Nephron progenitor cell (in vitro differentiated cells): ENCODE measurements at regions not wholly inside any gene's neighbourhood (a gene's known extent, or its start where the extent isn't known, plus 50 kb on each side); places are given as distances from the start of the nearest gene placed in this dataset.

Experiments
- DNase-seq: peaks from one replicate; pipeline ENCODE4 v3.0.0; 2021
- H3K27ac Mint-ChIP-seq: 2 replicates; pipeline ENCODE4 v1.8.0; 2021; ENCODE audit warnings: mild to moderate bottlenecking, moderate library complexity, mixed read lengths
- H3K27me3 Mint-ChIP-seq: 2 replicates; pipeline ENCODE4 v1.8.0; 2021; ENCODE audit warnings: mild to moderate bottlenecking, low read depth, mixed read lengths; ENCODE audit not compliant: poor library complexity
- H3K36me3 Mint-ChIP-seq: 2 replicates; pipeline ENCODE4 v1.8.0; 2021; ENCODE audit warnings: low read depth, mixed read lengths
- H3K4me1 Mint-ChIP-seq: 2 replicates; pipeline ENCODE4 v1.8.0; 2021; ENCODE audit warnings: mixed read lengths
- H3K4me3 Mint-ChIP-seq: 2 replicates; pipeline ENCODE4 v1.8.0; 2021; ENCODE audit warnings: mild to moderate bottlenecking, moderate library complexity, mixed read lengths
- H3K9me3 Mint-ChIP-seq: 2 replicates; pipeline ENCODE4 v1.8.0; 2021; ENCODE audit warnings: mild to moderate bottlenecking, moderate library complexity, mixed read lengths
- CTCF ChIP-seq: fragments of 200-600 bp; sonication (generic); IDR thresholded peaks from 2 replicates; pipeline ENCODE4 v1.5.0; 2021; ENCODE audit warnings: antibody characterized with exemption

GRCh38 chr3:188002626-188003138 lies 151.3 kb upstream of the LPP start:
- Mint-ChIP-seq H3K27me3 (peaks cover 1% of the 10 kb centered on the region), H3K4me1 (peaks cover 43% of the 10 kb centered on the region), H3K9me3 (no peaks in the 10 kb centered on the region), H3K27ac (no peak overlapping the region), H3K36me3 (no peaks in the 10 kb centered on the region), H3K4me3 (no peak overlapping the region)
- no peak for DNase-seq
- TF ChIP-seq CTCF: no peak

GRCh38 chr3:188003188-188004171 lies 150.5 kb upstream of the LPP start:
- H3K9me3 Mint-ChIP-seq: no peaks in the 10 kb centered on the region
- peaks cover 42% of the 10 kb centered on the region for H3K4me1 Mint-ChIP-seq
- H3K4me3 Mint-ChIP-seq: no peak overlapping the region
- no peaks in the 10 kb centered on the region for H3K36me3 Mint-ChIP-seq
- no peak for TF ChIP-seq CTCF
- H3K27ac Mint-ChIP-seq: no peak overlapping the region
- no peak for DNase-seq
- H3K27me3 Mint-ChIP-seq: peaks cover 4% of the 10 kb centered on the region

DNA sequence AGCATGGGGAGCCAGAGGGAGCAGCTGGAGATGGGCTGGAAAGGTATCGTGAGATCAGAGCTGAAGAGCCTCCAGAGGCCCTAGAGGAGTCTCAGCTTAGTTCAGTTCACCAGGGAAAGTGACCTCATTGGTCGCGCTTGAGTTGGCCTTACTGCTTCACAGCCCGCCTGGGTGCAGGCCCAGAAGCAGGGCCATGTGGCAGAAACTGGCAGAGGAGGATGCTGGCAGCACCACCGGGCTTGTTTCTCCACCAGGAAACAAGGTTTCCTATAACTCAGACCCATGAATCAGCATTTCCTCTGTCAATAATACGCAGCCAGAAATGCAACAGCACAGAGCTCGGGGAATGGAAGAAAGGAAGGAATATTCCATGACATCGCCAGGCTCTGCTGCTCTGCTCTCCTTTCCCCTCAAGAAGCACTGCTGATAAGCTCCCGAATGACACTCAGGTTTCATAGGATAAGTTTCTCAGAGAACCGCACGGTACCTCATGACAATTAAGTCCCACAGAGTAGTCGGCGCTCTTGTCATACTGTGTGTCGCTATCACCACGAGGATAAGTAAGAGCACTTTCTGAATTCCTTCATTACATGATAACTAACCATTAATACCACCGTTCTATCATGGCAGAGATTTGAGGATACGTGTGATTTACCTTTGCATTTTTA lies 147.1 kb upstream of the LPP start:
- Mint-ChIP-seq H3K27ac (peak overlapping the region; percentile 24), H3K36me3 (peaks cover 5% of the 10 kb centered on the region)

DNA sequence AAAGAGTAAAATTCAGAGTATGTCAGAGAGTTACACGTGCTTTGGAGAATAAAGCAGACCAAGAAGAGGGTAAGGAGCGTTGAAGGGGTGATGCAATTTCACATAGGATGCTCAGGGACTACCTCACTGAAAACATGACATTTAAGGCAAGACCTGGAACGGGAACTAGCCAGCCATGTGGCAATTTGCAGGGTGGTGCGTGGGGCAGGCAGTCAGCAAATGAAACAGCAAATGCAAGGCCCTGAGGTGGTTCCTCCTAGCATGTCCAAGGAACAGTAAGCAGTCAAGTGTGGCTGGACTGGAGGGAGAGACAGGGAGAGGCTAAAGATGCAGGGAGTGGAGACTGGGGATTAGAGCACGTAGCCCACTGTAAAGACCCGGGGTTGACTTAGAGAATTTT lies 146.1 kb upstream of the LPP start:
- Mint-ChIP-seq H3K4me3 (no peak overlapping the region), H3K27ac (no peak overlapping the region), H3K4me1 (peaks cover 22% of the 10 kb centered on the region), H3K36me3 (peaks cover 5% of the 10 kb centered on the region), H3K9me3 (peaks cover 26% of the 10 kb centered on the region), H3K27me3 (peaks cover 4% of the 10 kb centered on the region)
- TF ChIP-seq CTCF: no peak
- DNase-seq: no peak

More for the DNA sequence above, 147.1 kb upstream of the LPP start:
- Mint-ChIP-seq H3K27me3 (peaks cover 4% of the 10 kb centered on the region), H3K4me3 (no peak overlapping the region), H3K9me3 (peaks cover 18% of the 10 kb centered on the region), H3K4me1 (peaks cover 27% of the 10 kb centered on the region)
- TF ChIP-seq CTCF: no peak
- DNase-seq: peak; percentile 15

GRCh38 chr3:188008582-188009213 lies 145.3 kb upstream of the LPP start:
- TF ChIP-seq CTCF: no peak
- H3K27ac Mint-ChIP-seq: no peak overlapping the region

More at GRCh38 chr3:188008582-188009213, 145.3 kb upstream of the LPP start:
- H3K4me1 Mint-ChIP-seq: peaks cover 14% of the 10 kb centered on the region
- H3K9me3 Mint-ChIP-seq: peaks cover 26% of the 10 kb centered on the region
- no peak overlapping the region for H3K4me3 Mint-ChIP-seq
- peaks cover 5% of the 10 kb centered on the region for H3K36me3 Mint-ChIP-seq
- no peak for DNase-seq
- H3K27me3 Mint-ChIP-seq: peaks cover 4% of the 10 kb centered on the region
